CD14-positive monocyte (primary cell): ENCODE measurements at regions not wholly inside any gene's neighbourhood (a gene's known extent, or its start where the extent isn't known, plus 50 kb on each side); places are given as distances from the start of the nearest gene placed in this dataset.

ENCODE experiments used
- DNase-seq, 3 donors: peaks; one replicate each; pipeline ENCODE4 v3.0.0-alpha.2; 2011 to 2022
- H2AFZ ChIP-seq: 2 replicates; pipeline ENCODE4 v1.6.0; 2012; ENCODE audit warnings: mild to moderate bottlenecking, low read depth, low read length, inconsistent platforms; ENCODE audit not compliant: insufficient read depth, poor library complexity, severe bottlenecking
- H3K27ac ChIP-seq, 2 donors: 1 replicate in 1 of 2; 2 replicates in 1 of 2; pipeline ENCODE4 v1.5.1; 2012 to 2013; ENCODE audit warnings: low read length in 2 of 2, control low read depth in 1 of 2, inconsistent platforms in 1 of 2, low read depth in 1 of 2, mild to moderate bottlenecking in 1 of 2
- H3K27me3 ChIP-seq, 2 donors: one replicate each; pipeline versions ENCODE4 v1.6.0 to v1.6.1; 2011 to 2013; ENCODE audit warnings: low read length in 2 of 2; ENCODE audit not compliant: control insufficient read depth in 2 of 2, insufficient read depth in 2 of 2
- H3K36me3 ChIP-seq, 2 donors: replicated peaks in 1 of 2; 1 replicate in 1 of 2; 2 replicates in 1 of 2; pipeline versions ENCODE4 v1.5.1 to v1.6.1; 2012 to 2013; ENCODE audit warnings: low read length in 2 of 2, control low read depth in 1 of 2, inconsistent platforms in 1 of 2, mild to moderate bottlenecking in 1 of 2; ENCODE audit not compliant: insufficient read depth in 2 of 2, control insufficient read depth in 1 of 2
- H3K4me1 ChIP-seq, 2 donors: 1 replicate in 1 of 2; 2 replicates in 1 of 2; pipeline versions ENCODE4 v1.5.1 to v1.6.1; 2012 to 2013; ENCODE audit warnings: low read length in 2 of 2, control low read depth in 1 of 2, inconsistent platforms in 1 of 2, mild to moderate bottlenecking in 1 of 2, moderate library complexity in 1 of 2; ENCODE audit not compliant: insufficient read depth in 2 of 2, control insufficient read depth in 1 of 2
- H3K4me2 ChIP-seq: replicated peaks from 2 replicates; pipeline ENCODE3; 2012; ENCODE audit warnings: low read length, moderate library complexity, mild to moderate bottlenecking; ENCODE audit not compliant: poor library complexity, severe bottlenecking; ENCODE audit errors: extremely low read depth
- H3K4me3 ChIP-seq, 3 experiments: fragments of 200-600 bp in 1 of 3; sonication (generic) in 1 of 3; replicated peaks in 1 of 3; 1 replicate in 2 of 3; 2 replicates in 1 of 3; pipeline ENCODE4 v1.5.1; 2011 to 2013; ENCODE audit warnings: low read length in 3 of 3, mild to moderate bottlenecking in 3 of 3, control low read depth in 2 of 3, low read depth in 2 of 3, inconsistent platforms in 1 of 3, moderate library complexity in 1 of 3
- H3K79me2 ChIP-seq: 2 replicates; pipeline ENCODE4 v1.6.0; 2012; ENCODE audit warnings: mild to moderate bottlenecking, control low read depth, inconsistent platforms, low read length, moderate library complexity; ENCODE audit not compliant: insufficient read depth
- H3K9ac ChIP-seq: 2 replicates; pipeline ENCODE4 v1.6.0; 2017; ENCODE audit warnings: low read length, mild to moderate bottlenecking; ENCODE audit not compliant: insufficient read depth, poor library complexity, severe bottlenecking
- H3K9me3 ChIP-seq, 2 donors: replicated peaks in 1 of 2; 1 replicate in 1 of 2; 2 replicates in 1 of 2; pipeline versions ENCODE4 v1.5.1 to v1.6.1; 2012 to 2013; ENCODE audit warnings: low read length in 2 of 2, control low read depth in 1 of 2; ENCODE audit not compliant: control insufficient read depth in 1 of 2, insufficient read depth in 1 of 2
- H4K20me1 ChIP-seq: 2 replicates; pipeline ENCODE4 v1.6.0; 2012; ENCODE audit warnings: mild to moderate bottlenecking, low read length, control low read depth, moderate library complexity; ENCODE audit not compliant: insufficient read depth
- H3K27ac Mint-ChIP-seq, 7 donors: one replicate each; pipeline ENCODE4 v1.8.0; 2020; ENCODE audit warnings: mild to moderate bottlenecking in 7 of 7, mixed read lengths in 7 of 7, moderate library complexity in 6 of 7, inconsistent platforms in 2 of 7
- H3K27me3 Mint-ChIP-seq, 3 donors: one replicate each; pipeline ENCODE4 v1.8.0; 2021 to 2022; ENCODE audit warnings: low read depth in 3 of 3, mild to moderate bottlenecking in 3 of 3, mixed read lengths in 3 of 3, moderate library complexity in 3 of 3, inconsistent platforms in 1 of 3
- H3K36me3 Mint-ChIP-seq, 2 donors: one replicate each; pipeline ENCODE4 v1.8.0; 2020; ENCODE audit warnings: mixed read lengths in 2 of 2, inconsistent platforms in 1 of 2, mild to moderate bottlenecking in 1 of 2
- H3K4me1 Mint-ChIP-seq: one replicate; pipeline ENCODE4 v1.8.0; 2020; ENCODE audit warnings: mild to moderate bottlenecking, mixed read lengths
- H3K4me3 Mint-ChIP-seq, 2 donors: one replicate each; pipeline ENCODE4 v1.8.0; 2020; ENCODE audit warnings: mild to moderate bottlenecking in 2 of 2, mixed read lengths in 2 of 2, moderate library complexity in 1 of 2
- H3K9me3 Mint-ChIP-seq, 7 donors: one replicate each; pipeline ENCODE4 v1.8.0; 2020 to 2022; ENCODE audit warnings: mixed read lengths in 7 of 7, mild to moderate bottlenecking in 6 of 7, moderate library complexity in 6 of 7, inconsistent platforms in 2 of 7
- WGBS: methylation state at CpG from one replicate; pipeline ENCODE4 v1.1.5; 2013; ENCODE audit warnings: missing lambda C conversion rate; ENCODE audit not compliant: insufficient coverage; 5-methylcytosine and 5-hydroxymethylcytosine counted together
- intact Hi-C, 2 donors: fragments of 100-400 bp; cut with micrococcal nuclease; formaldehyde crosslinking; loops; one replicate each; pipeline versions ENCODE4 v1.15.0 to v1.15.1; 2023
- TF ChIP-seq, protein P1 (sequence below): fragments of 200-600 bp; IDR thresholded peaks from one replicate; pipeline ENCODE4 v1.8.0; 2022; ENCODE audit warnings: antibody characterized with exemption, mild to moderate bottlenecking

DNA sequence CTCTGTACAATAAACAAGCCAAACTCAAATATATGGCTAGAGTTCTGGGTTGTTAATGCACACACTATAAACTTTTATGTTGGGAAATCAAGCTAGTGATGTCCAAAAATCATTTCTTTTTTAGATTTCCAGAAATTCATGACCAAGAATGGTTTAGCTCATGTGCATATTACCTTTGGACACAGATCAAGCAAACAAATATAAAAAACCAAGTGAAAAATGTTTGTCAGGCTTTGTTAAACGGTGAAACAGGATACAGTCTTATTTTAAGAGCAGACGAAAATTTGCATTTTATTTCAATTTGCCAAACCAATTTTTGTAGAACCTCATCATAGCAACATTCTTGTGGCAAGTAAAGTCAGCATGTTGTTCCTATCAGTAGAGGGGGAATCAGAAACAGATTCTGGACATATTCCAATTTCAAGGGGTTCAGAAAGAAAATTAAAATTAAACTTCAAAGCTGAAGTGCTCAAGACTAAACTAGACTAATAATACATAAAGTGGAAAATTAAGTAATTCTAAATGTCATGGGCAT lies 413.6 kb downstream of the TRIML1 start:
- H2AFZ ChIP-seq: no peak overlapping the region
- no peak overlapping the region for H3K27ac ChIP-seq
- H3K27me3 Mint-ChIP-seq: no peaks in the 10 kb centered on the region
- H3K4me3 ChIP-seq: no peak overlapping the region
- intact Hi-C loops: no loop called here
- 85% methylated on average over 2 of the region's 2 CpGs for WGBS
- no peaks in the 10 kb centered on the region for H3K36me3 ChIP-seq
- peaks cover 0 to 12% (median 7%) of the 10 kb centered on the region in 7 donors for H3K9me3 Mint-ChIP-seq
- no peak overlapping the region for H3K4me3 Mint-ChIP-seq
- H3K27me3 ChIP-seq: no peaks in the 10 kb centered on the region
- no peak overlapping the region for H3K4me2 ChIP-seq
- no peaks in the 10 kb centered on the region for H3K36me3 Mint-ChIP-seq
- DNase-seq: no peak
- H4K20me1 ChIP-seq: no peaks in the 10 kb centered on the region
- H3K4me1 ChIP-seq: no peaks in the 10 kb centered on the region
- H3K9ac ChIP-seq: no peak overlapping the region
- H3K9me3 ChIP-seq: peaks cover 8 to 29% of the 10 kb centered on the region in 2 donors
- no peaks in the 10 kb centered on the region for H3K79me2 ChIP-seq
- TF ChIP-seq, protein P1, sequence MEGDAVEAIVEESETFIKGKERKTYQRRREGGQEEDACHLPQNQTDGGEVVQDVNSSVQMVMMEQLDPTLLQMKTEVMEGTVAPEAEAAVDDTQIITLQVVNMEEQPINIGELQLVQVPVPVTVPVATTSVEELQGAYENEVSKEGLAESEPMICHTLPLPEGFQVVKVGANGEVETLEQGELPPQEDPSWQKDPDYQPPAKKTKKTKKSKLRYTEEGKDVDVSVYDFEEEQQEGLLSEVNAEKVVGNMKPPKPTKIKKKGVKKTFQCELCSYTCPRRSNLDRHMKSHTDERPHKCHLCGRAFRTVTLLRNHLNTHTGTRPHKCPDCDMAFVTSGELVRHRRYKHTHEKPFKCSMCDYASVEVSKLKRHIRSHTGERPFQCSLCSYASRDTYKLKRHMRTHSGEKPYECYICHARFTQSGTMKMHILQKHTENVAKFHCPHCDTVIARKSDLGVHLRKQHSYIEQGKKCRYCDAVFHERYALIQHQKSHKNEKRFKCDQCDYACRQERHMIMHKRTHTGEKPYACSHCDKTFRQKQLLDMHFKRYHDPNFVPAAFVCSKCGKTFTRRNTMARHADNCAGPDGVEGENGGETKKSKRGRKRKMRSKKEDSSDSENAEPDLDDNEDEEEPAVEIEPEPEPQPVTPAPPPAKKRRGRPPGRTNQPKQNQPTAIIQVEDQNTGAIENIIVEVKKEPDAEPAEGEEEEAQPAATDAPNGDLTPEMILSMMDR: no peak
- H3K4me1 Mint-ChIP-seq: no peaks in the 10 kb centered on the region
- no peak overlapping the region for H3K27ac Mint-ChIP-seq

DNA sequence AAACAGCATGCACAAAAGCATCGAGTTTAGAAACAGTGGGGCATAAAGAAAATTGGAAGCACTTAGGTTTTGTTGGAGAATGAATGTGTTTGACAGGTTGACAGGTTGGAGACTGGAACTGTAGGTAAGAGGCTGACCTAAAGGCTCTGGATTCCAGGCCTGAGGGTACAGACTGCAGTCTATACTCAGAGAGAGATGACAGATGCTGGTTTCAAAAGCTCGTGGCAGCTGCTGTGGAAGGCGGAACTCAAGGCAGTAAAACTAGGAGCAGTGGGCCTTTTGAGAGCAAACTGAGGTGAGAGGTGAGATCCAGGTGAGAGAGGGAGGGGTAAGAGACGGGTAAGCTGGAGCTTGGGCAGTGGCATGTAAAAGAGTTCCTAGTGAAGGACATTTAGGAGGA lies 415.2 kb downstream of the TRIML1 start:
- intact Hi-C loops: no loop called here
- DNase-seq: no peak
- H3K4me1 ChIP-seq: no peaks in the 10 kb centered on the region
- H2AFZ ChIP-seq: no peak overlapping the region
- Mint-ChIP-seq H3K4me3 (no peak overlapping the region), H3K9me3 (peaks cover 0 to 15% (median 7%) of the 10 kb centered on the region in 7 donors), H3K4me1 (no peaks in the 10 kb centered on the region), H3K27me3 (no peaks in the 10 kb centered on the region), H3K36me3 (no peaks in the 10 kb centered on the region), H3K27ac (no peak overlapping the region)
- 69% methylated on average over 4 of the region's 4 CpGs for WGBS
- H3K79me2 ChIP-seq: no peaks in the 10 kb centered on the region
- H3K4me3 ChIP-seq: no peak overlapping the region
- no peaks in the 10 kb centered on the region for H3K36me3 ChIP-seq
- H4K20me1 ChIP-seq: no peaks in the 10 kb centered on the region
- H3K9ac ChIP-seq: no peak overlapping the region
- H3K27me3 ChIP-seq: no peaks in the 10 kb centered on the region
- TF ChIP-seq, protein P1: no peak
- no peak overlapping the region for H3K27ac ChIP-seq
- H3K9me3 ChIP-seq: peaks cover 8 to 29% of the 10 kb centered on the region in 2 donors
- no peak overlapping the region for H3K4me2 ChIP-seq
